ENCODE measurements at regions not wholly inside any gene's neighbourhood (a gene's known extent, or its start where the extent isn't known, plus 50 kb on each side); places are given as distances from the start of the nearest gene placed in this dataset.

DNA sequence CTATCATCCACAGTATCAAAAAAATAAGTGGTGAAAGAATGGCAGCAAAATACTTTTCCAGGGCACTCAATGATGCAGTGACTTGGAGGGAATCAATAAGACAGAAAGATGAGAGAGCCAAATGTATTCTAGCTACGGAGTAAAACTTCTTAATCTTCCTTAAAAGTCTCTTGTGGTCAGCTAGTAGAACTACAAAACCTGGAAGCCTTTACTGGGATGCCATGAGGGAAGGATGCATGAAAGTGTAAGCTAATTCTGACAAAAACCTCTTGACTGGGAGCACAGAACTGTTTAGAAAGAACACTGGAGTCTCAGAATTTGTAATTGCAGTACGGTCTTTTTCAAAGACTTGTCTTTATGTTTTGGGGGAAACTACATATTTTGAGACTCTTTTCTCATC, 432.8 kb upstream of the PTPRD start:
- no peak for TF ChIP-seq ZNF777 (tag by site-specific recombination; IDR thresholded peaks at IDR 0.05; ENCODE audit: borderline replicate concordance)
- TF ChIP-seq ZNF76 (tag by site-specific recombination; IDR thresholded peaks at IDR 0.05; ENCODE audit: borderline replicate concordance, low read depth), result no peak
- no peak for TF ChIP-seq BCL11B (tag by site-specific recombination; IDR thresholded peaks at IDR 0.05; ENCODE audit: low read depth)
- no peak for TF ChIP-seq ZNF341 (tag by site-specific recombination; IDR thresholded peaks at IDR 0.05; ENCODE audit: low read depth)
- no peak for TF ChIP-seq ZNF621 (tag by site-specific recombination; IDR thresholded peaks at IDR 0.05)
- no peak for TF ChIP-seq ZNF133 (tag by site-specific recombination; IDR thresholded peaks at IDR 0.05)
- no peak for TF ChIP-seq ZSCAN23 (tag by site-specific recombination; IDR thresholded peaks at IDR 0.05)
- no peaks in the 10 kb centered on the region for H3K4me1 ChIP-seq (ENCODE audit: control insufficient read depth, insufficient read depth, low read length)
- H3K36me3 ChIP-seq (ENCODE audit: control insufficient read depth in 2 of 2, insufficient read depth in 1 of 2, low read length in 2 of 2), result peaks cover 0 to 4% of the 10 kb centered on the region in 2 experiments; a peak in 1 of 3 replicates
- no peak overlapping the region for H3K4me3 ChIP-seq (ENCODE audit: low read depth, low read length)
- H3K9me3 ChIP-seq (ENCODE audit: control insufficient read depth, insufficient read depth, low read depth, low read length), result no peaks in the 10 kb centered on the region
- ChIA-PET CTCF (interaction anchor here (0.6 kb wide), 1 partner anchor 10 kb away, joined by 3 read pairs; no protein-coding TSS in a partner anchor), POLR2A (no interaction called here)
- no peak overlapping the region for H3K27ac ChIP-seq (ENCODE audit: extremely low read depth, low read depth, low read length)

DNA sequence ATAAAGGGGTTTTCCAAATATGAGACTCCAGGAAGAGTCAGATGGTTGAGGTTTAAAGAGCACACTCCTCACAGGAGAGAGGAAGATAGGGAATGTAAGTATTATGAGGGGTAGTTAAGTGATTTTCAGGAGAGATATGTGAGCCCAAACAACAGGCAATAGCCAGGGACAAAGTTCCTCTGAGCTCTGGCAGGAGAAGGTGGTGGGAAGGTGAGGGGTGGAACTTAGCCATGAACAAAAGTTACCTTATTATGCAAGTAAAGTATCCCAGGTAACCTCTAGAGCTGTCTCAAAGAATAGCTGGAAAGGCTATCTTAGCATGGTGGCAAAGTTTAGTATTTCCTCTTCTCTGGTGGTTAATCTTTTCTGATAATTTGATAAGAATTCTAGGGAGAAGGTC, 450.5 kb upstream of the PTPRD start:
- POLR2A ChIA-PET, result no interaction called here

DNA sequence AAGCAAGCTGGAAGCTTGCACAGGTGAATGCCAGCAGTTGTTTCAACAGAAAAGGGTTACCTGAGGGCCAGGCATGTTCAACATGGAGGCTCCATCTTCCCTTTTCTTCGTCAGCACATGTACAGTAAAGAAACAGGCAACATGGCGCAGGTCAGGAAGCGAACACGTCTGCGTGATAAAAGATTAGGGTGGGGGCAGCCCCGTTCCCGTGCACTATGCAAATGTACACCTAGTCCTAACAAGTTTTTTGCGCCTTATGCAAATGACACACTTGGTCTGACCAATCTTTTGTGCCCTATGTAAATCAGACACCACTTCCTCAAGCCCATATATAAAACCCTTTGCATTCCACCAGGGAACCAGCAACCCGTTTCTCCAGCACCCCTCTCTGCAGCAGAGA, 452.1 kb upstream of the PTPRD start:
- TF ChIP-seq ZNF792 (tag by site-specific recombination; IDR thresholded peaks at IDR 0.05) (no peak), ZNF274 (IDR thresholded peaks at IDR 0.05; ENCODE audit: low read length) (no peak), ZNF274 (tag by site-specific recombination; IDR thresholded peaks at IDR 0.05; ENCODE audit: borderline replicate concordance) (no peak), ZBTB17 (tag by site-specific recombination; IDR thresholded peaks at IDR 0.05) (0 out of 2 replicates have a peak, but pooled peaks have one; percentile 11), YY1 (tag by site-specific recombination; IDR thresholded peaks at IDR 0.05) (peak; percentile 42; the same call in 1 of the 2 replicates), ZFP37 (tag by site-specific recombination; IDR thresholded peaks at IDR 0.05) (no peak), ZNF302 (tag by site-specific recombination; IDR thresholded peaks at IDR 0.05; ENCODE audit: low read depth) (no peak)
- TF ChIP-seq, protein P1, sequence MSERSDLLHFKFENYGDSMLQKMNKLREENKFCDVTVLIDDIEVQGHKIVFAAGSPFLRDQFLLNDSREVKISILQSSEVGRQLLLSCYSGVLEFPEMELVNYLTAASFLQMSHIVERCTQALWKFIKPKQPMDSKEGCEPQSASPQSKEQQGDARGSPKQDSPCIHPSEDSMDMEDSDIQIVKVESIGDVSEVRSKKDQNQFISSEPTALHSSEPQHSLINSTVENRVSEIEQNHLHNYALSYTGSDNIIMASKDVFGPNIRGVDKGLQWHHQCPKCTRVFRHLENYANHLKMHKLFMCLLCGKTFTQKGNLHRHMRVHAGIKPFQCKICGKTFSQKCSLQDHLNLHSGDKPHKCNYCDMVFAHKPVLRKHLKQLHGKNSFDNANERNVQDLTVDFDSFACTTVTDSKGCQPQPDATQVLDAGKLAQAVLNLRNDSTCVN (tag by site-specific recombination; optimal IDR thresholded peaks at IDR 0.05), result peak; percentile 9
- TF ChIP-seq, protein P2, sequence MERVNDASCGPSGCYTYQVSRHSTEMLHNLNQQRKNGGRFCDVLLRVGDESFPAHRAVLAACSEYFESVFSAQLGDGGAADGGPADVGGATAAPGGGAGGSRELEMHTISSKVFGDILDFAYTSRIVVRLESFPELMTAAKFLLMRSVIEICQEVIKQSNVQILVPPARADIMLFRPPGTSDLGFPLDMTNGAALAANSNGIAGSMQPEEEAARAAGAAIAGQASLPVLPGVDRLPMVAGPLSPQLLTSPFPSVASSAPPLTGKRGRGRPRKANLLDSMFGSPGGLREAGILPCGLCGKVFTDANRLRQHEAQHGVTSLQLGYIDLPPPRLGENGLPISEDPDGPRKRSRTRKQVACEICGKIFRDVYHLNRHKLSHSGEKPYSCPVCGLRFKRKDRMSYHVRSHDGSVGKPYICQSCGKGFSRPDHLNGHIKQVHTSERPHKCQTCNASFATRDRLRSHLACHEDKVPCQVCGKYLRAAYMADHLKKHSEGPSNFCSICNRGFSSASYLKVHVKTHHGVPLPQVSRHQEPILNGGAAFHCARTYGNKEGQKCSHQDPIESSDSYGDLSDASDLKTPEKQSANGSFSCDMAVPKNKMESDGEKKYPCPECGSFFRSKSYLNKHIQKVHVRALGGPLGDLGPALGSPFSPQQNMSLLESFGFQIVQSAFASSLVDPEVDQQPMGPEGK (tag by site-specific recombination; IDR thresholded peaks at IDR 0.05), result peak; percentile 51; the same call in 1 of the 2 replicates
- H3K4me3 ChIP-seq (ENCODE audit: low read depth, low read length), result no peak overlapping the region
- no peak overlapping the region for H3K27ac ChIP-seq (ENCODE audit: extremely low read depth, low read depth, low read length)
- CTCF ChIA-PET, result no interaction called here
- POLR2A ChIA-PET, result no interaction called here
- no peaks in the 10 kb centered on the region for H3K36me3 ChIP-seq (ENCODE audit: control insufficient read depth in 2 of 2, insufficient read depth in 1 of 2, low read length in 2 of 2)
- no peaks in the 10 kb centered on the region for H3K9me3 ChIP-seq (ENCODE audit: control insufficient read depth, insufficient read depth, low read depth, low read length)
- no peaks in the 10 kb centered on the region for H3K4me1 ChIP-seq (ENCODE audit: control insufficient read depth, insufficient read depth, low read length)

More for the DNA sequence above, 450.5 kb upstream of the PTPRD start:
- CTCF ChIA-PET, result no interaction called here
- Histone ChIP-seq H3K27ac (ENCODE audit: extremely low read depth, low read depth, low read length) (no peak overlapping the region), H3K36me3 (ENCODE audit: control insufficient read depth in 2 of 2, insufficient read depth in 1 of 2, low read length in 2 of 2) (no peaks in the 10 kb centered on the region), H3K4me1 (ENCODE audit: control insufficient read depth, insufficient read depth, low read length) (no peaks in the 10 kb centered on the region), H3K4me3 (ENCODE audit: low read depth, low read length) (no peak overlapping the region), H3K9me3 (ENCODE audit: control insufficient read depth, insufficient read depth, low read depth, low read length) (no peaks in the 10 kb centered on the region)
- TF ChIP-seq ZBTB17 (tag by site-specific recombination; IDR thresholded peaks at IDR 0.05), result peak; percentile 43; the same call in 1 of the 2 replicates
- no peak for TF ChIP-seq ZNF132 (tag by site-specific recombination; IDR thresholded peaks at IDR 0.05; ENCODE audit: borderline replicate concordance)

All from HEK293 (cell line).